ENCODE measurements at regions not wholly inside any gene's neighbourhood (a gene's known extent, or its start where the extent isn't known, plus 50 kb on each side); places are given as distances from the start of the nearest gene placed in this dataset.
"Not testable (repeated sequence)": the region's sequence is repeated elsewhere in the genome, so short reads cannot be mapped to it uniquely, and the experiment has no call there.

GRCh38 chr3:20558161-20558560, 372.2 kb upstream of the SGO1 start:
- no peak for DNase-seq (ENCODE audit: low read depth in 2 of 2)

GRCh38 chr3:20556661-20557060, 370.7 kb upstream of the SGO1 start:
- no peak for DNase-seq (ENCODE audit: low read depth in 2 of 2)

- DNase-seq (ENCODE audit: low read depth in 2 of 2): no peak
Measured at GRCh38 chr3:20552605-20553275, 366.7 kb upstream of the SGO1 start.

GRCh38 chr3:20547361-20548269, 361.6 kb upstream of the SGO1 start:
- not testable (repeated sequence) for DNase-seq (ENCODE audit: low read depth in 2 of 2)

GRCh38 chr3:20546636-20547035, 360.6 kb upstream of the SGO1 start:
- no peak for DNase-seq (ENCODE audit: low read depth in 2 of 2)

- DNase-seq (ENCODE audit: low read depth in 2 of 2): no peak
Measured at GRCh38 chr3:20543535-20544226, 357.7 kb upstream of the SGO1 start.

- no peak for DNase-seq (ENCODE audit: low read depth in 2 of 2)
Measured at GRCh38 chr3:20540066-20540465, 354.1 kb upstream of the SGO1 start.

- DNase-seq (ENCODE audit: low read depth in 2 of 2): no peak
Measured at GRCh38 chr3:20539666-20540065, 353.7 kb upstream of the SGO1 start.

- DNase-seq (ENCODE audit: low read depth in 2 of 2): no peak
Measured at GRCh38 chr3:20537234-20537633, 351.2 kb upstream of the SGO1 start.

- DNase-seq (ENCODE audit: low read depth in 2 of 2): no peak
Measured at GRCh38 chr3:20529911-20530310, 343.9 kb upstream of the SGO1 start.

GRCh38 chr3:20528180-20528770, 342.3 kb upstream of the SGO1 start:
- DNase-seq (ENCODE audit: low read depth in 2 of 2): no peak

- no peak for DNase-seq (ENCODE audit: low read depth in 2 of 2)
Measured at GRCh38 chr3:20527368-20527767, 341.4 kb upstream of the SGO1 start.

- no peak for DNase-seq (ENCODE audit: low read depth in 2 of 2)
Measured at GRCh38 chr3:20524328-20524727, 338.3 kb upstream of the SGO1 start.

GRCh38 chr3:20523293-20523692, 337.3 kb upstream of the SGO1 start:
- no peak for DNase-seq (ENCODE audit: low read depth in 2 of 2)

GRCh38 chr3:20517316-20517715, 331.3 kb upstream of the SGO1 start:
- not testable (repeated sequence) for DNase-seq (ENCODE audit: low read depth in 2 of 2)

GRCh38 chr3:20516311-20516710, 330.3 kb upstream of the SGO1 start:
- no peak for DNase-seq (ENCODE audit: low read depth in 2 of 2)

- DNase-seq (ENCODE audit: low read depth in 2 of 2): no peak
Measured at GRCh38 chr3:20515834-20516233, 329.8 kb upstream of the SGO1 start.

GRCh38 chr3:20511863-20512505, 326.0 kb upstream of the SGO1 start:
- no peak for DNase-seq (ENCODE audit: low read depth in 2 of 2)

GRCh38 chr3:20510396-20510795, 324.4 kb upstream of the SGO1 start:
- DNase-seq (ENCODE audit: low read depth in 2 of 2): no peak

GRCh38 chr3:20503394-20504082, 317.5 kb upstream of the SGO1 start:
- DNase-seq (ENCODE audit: low read depth in 2 of 2): no peak

- DNase-seq (ENCODE audit: low read depth in 2 of 2): no peak
Measured at GRCh38 chr3:20490996-20491395, 305.0 kb upstream of the SGO1 start.

Measured in activated CD4-positive, alpha-beta T cell treated with anti-CD3 and anti-CD28 coated beads for 24 hours (primary cell).